SK-N-SH (cell line): ENCODE measurements at regions not wholly inside any gene's neighbourhood (a gene's known extent, or its start where the extent isn't known, plus 50 kb on each side); places are given as distances from the start of the nearest gene placed in this dataset.

Experiments
- CTCF ChIA-PET: fragments of 300-600, 350-600 bp; formaldehyde crosslinking; extraction: SDS; loops from one replicate; lab custom pipeline; 2021; lab: Yijun Ruan, JAX
- POLR2A ChIA-PET: fragments of 350-600 bp; sonication (Branson Sonifier 250); formaldehyde crosslinking; extraction: SDS; loops from one replicate; lab custom pipeline; 2020; ENCODE audit warnings: antibody characterized with exemption, inconsistent platforms; lab: Yijun Ruan, JAX
- DNase-seq: peaks from one replicate; pipeline ENCODE4 v3.0.0; 2012
- H2AFZ ChIP-seq: fragments of 200-600 bp; sonication (generic); 2 replicates; pipeline ENCODE4 v1.8.1; 2016; ENCODE audit warnings: antibody characterized with exemption, mild to moderate bottlenecking, low read depth
- H3F3A ChIP-seq: fragments of 200-600 bp; sonication (generic); replicated peaks from 2 replicates; pipeline ENCODE3; 2016; ENCODE audit warnings: antibody characterized with exemption, mild to moderate bottlenecking; ENCODE audit not compliant: insufficient read depth
- H3K27ac ChIP-seq, 2 experiments: fragments of 200-500 bp in 1 of 2; fragments of 200-600 bp in 1 of 2; sonication (Bioruptor generic) in 1 of 2; sonication (generic), shearing (Covaris generic) in 1 of 2; 2 replicates each; pipeline versions ENCODE4 v1.5.1 to v1.6.1; 2014 to 2016; ENCODE audit warnings: low read depth in 2 of 2, inconsistent platforms in 1 of 2, low read length in 1 of 2, mild to moderate bottlenecking in 1 of 2, mixed read lengths in 1 of 2
- H3K27me3 ChIP-seq: fragments of 200-600 bp; sonication (generic), shearing (Covaris generic); 2 replicates; pipeline ENCODE4 v1.6.1; 2016; ENCODE audit warnings: mixed run types; ENCODE audit not compliant: insufficient read depth
- H3K36me3 ChIP-seq, 2 experiments: fragments of 200-500 bp in 1 of 2; fragments of 200-600 bp in 1 of 2; sonication (Bioruptor generic) in 1 of 2; sonication (generic) in 1 of 2; replicated peaks in 1 of 2; 2 replicates each; pipeline versions ENCODE3 to v1.5.1; 2014 to 2016; ENCODE audit warnings: low read length in 1 of 2, mild to moderate bottlenecking in 1 of 2; ENCODE audit not compliant: insufficient read depth in 2 of 2, control insufficient read depth in 1 of 2
- H3K4me1 ChIP-seq, 2 experiments: fragments of 200-500 bp in 1 of 2; fragments of 200-600 bp in 1 of 2; sonication (Bioruptor generic) in 1 of 2; sonication (generic), shearing (Covaris generic) in 1 of 2; 2 replicates each; pipeline versions ENCODE4 v1.5.1 to v1.6.1; 2014 to 2016; ENCODE audit warnings: low read depth in 1 of 2, low read length in 1 of 2, mixed run types in 1 of 2; ENCODE audit not compliant: insufficient read depth in 2 of 2, control insufficient read depth in 1 of 2
- H3K4me2 ChIP-seq: fragments of 200-600 bp; sonication (generic), shearing (Covaris generic); 2 replicates; pipeline ENCODE4 v1.6.1; 2017; ENCODE audit warnings: mixed run types
- H3K4me3 ChIP-seq, 2 experiments: fragments of 200-500 bp in 1 of 2; fragments of 200-600 bp in 1 of 2; sonication (Bioruptor generic) in 1 of 2; sonication (generic), shearing (Covaris generic) in 1 of 2; 2 replicates each; pipeline versions ENCODE4 v1.5.1 to v1.8.1; 2014 to 2016; ENCODE audit warnings: low read depth in 2 of 2, inconsistent platforms in 1 of 2, low read length in 1 of 2, mild to moderate bottlenecking in 1 of 2, mixed read lengths in 1 of 2, moderate library complexity in 1 of 2
- H3K79me2 ChIP-seq: fragments of 200-600 bp; sonication (generic); 2 replicates; pipeline ENCODE4 v1.8.1; 2017; ENCODE audit warnings: mild to moderate bottlenecking; ENCODE audit not compliant: insufficient read depth
- H3K9ac ChIP-seq: fragments of 200-600 bp; sonication (generic); 2 replicates; pipeline ENCODE4 v1.6.1; 2017; ENCODE audit warnings: mixed run types
- H3K9me2 ChIP-seq: fragments of 200-600 bp; sonication (generic); 2 replicates; pipeline ENCODE4 v1.6.1; 2017; ENCODE audit warnings: mixed run types
- H3K9me3 ChIP-seq: fragments of 200-600 bp; sonication (generic); 2 replicates; pipeline ENCODE4 v1.6.1; 2017; ENCODE audit warnings: mixed run types, mild to moderate bottlenecking, moderate library complexity
- H4K20me1 ChIP-seq: fragments of 200-600 bp; sonication (generic); 2 replicates; pipeline ENCODE4 v1.6.1; 2017; ENCODE audit warnings: mild to moderate bottlenecking, mixed run types; ENCODE audit not compliant: insufficient read depth
- CHD2 ChIP-seq: fragments of 150-350 bp; IDR thresholded peaks from 2 replicates; pipeline ENCODE4 v1.6.1; 2018; ENCODE audit warnings: low read length; ENCODE audit not compliant: partially characterized antibody
- EP300 ChIP-seq, 2 experiments: IDR thresholded peaks; 2 replicates each; pipeline versions ENCODE4 v1.4.0 to v1.6.1; 2012; ENCODE audit warnings: borderline replicate concordance in 1 of 2, low read depth in 1 of 2, low read length in 1 of 2
- GABPA ChIP-seq: IDR thresholded peaks from 2 replicates; pipeline ENCODE4 v1.4.0; 2012; ENCODE audit warnings: low read depth, mild to moderate bottlenecking
- GATA2 ChIP-seq: sonication (generic); formaldehyde crosslinking; IDR thresholded peaks from 2 replicates; pipeline ENCODE4 v1.5.0; 2020; ENCODE audit warnings: mild to moderate bottlenecking, missing genetic modification reagents
- MXI1 ChIP-seq: IDR thresholded peaks from 2 replicates; pipeline ENCODE4 v1.6.1; 2012; ENCODE audit warnings: mild to moderate bottlenecking, low read depth, low read length, improper control_type of control experiment
- NFIC ChIP-seq: IDR thresholded peaks from 2 replicates; pipeline ENCODE4 v1.4.0; 2012; ENCODE audit warnings: borderline replicate concordance
- NRF1 ChIP-seq: IDR thresholded peaks from 2 replicates; pipeline ENCODE4 v1.6.1; 2012; ENCODE audit warnings: low read depth, mild to moderate bottlenecking, low read length
- POLR2AphosphoS5 ChIP-seq: IDR thresholded peaks from 2 replicates; pipeline ENCODE4 v1.6.1; 2012; ENCODE audit warnings: low read depth, low read length
- REST ChIP-seq: IDR thresholded peaks from 2 replicates; pipeline ENCODE4 v1.6.1; 2012; ENCODE audit warnings: mild to moderate bottlenecking, low read depth, low read length, moderate library complexity
- RFX5 ChIP-seq: IDR thresholded peaks from 2 replicates; pipeline ENCODE4 v1.6.1; 2012; ENCODE audit warnings: mild to moderate bottlenecking, improper control_type of control experiment, low read length
- RXRA ChIP-seq: IDR thresholded peaks from 2 replicates; pipeline ENCODE4 v1.4.0; 2012; ENCODE audit warnings: low read depth, mild to moderate bottlenecking, borderline replicate concordance
- SIN3A ChIP-seq: IDR thresholded peaks from 2 replicates; pipeline ENCODE4 v1.6.1; 2012; ENCODE audit warnings: low read depth, mild to moderate bottlenecking, low read length, moderate library complexity, borderline replicate concordance
- SMC3 ChIP-seq: IDR thresholded peaks from 2 replicates; pipeline ENCODE4 v1.6.1; 2012; ENCODE audit warnings: low read depth, low read length, improper control_type of control experiment
- TCF12 ChIP-seq: IDR thresholded peaks from 2 replicates; pipeline ENCODE4 v1.4.0; 2012
- USF2 ChIP-seq: fragments of 150-350 bp; IDR thresholded peaks from 2 replicates; pipeline ENCODE4 v1.6.1; 2017; ENCODE audit warnings: antibody characterized with exemption, low read length, low read depth, borderline replicate concordance
- WGBS: methylation state at CpG from one replicate; pipeline ENCODE4 v1.1.6; 2017; ENCODE audit warnings: low lambda C conversion rate; 5-methylcytosine and 5-hydroxymethylcytosine counted together

GRCh38 chrX:734362-734761 is 103.8 kb downstream of the SHOX start:
- H4K20me1 ChIP-seq: no peaks in the 10 kb centered on the region
- H3K9me2 ChIP-seq: no peaks in the 10 kb centered on the region
- H3K27me3 ChIP-seq: no peaks in the 10 kb centered on the region; the same call in 1 of the 2 replicates
- no peak overlapping the region for H3K4me3 ChIP-seq
- no peaks in the 10 kb centered on the region for H3K9me3 ChIP-seq
- TF ChIP-seq USF2 (no peak), EP300 (IDR thresholded peaks at IDR 0.05; ENCODE audit: borderline replicate concordance in 1 of 2, low read depth in 1 of 2, low read length in 1 of 2) (no peak), MXI1 (no peak), REST (no peak), NRF1 (no peak), RFX5 (no peak), SMC3 (no peak), RXRA (no peak), GATA2 (CRISPR knock-in tag) (no peak), TCF12 (no peak), CHD2 (no peak), SIN3A (no peak)
- TF ChIP-seq, all 33 proteins: peak for 0
- Histone ChIP-seq H2AFZ (no peak overlapping the region), H3F3A (no peaks in the 10 kb centered on the region), H3K4me2 (no peak overlapping the region), H3K27ac (no peak overlapping the region), H3K4me1 (no peaks in the 10 kb centered on the region), H3K36me3 (no peaks in the 10 kb centered on the region), H3K9ac (no peak overlapping the region), H3K79me2 (no peaks in the 10 kb centered on the region)
- ChIA-PET CTCF (no interaction called here), POLR2A (no interaction called here)
- no peak for DNase-seq
- WGBS: 18% methylated on average over 17 of the region's 17 CpGs

- H3K4me1 ChIP-seq: no peaks in the 10 kb centered on the region
- H3K9me2 ChIP-seq: no peaks in the 10 kb centered on the region
- no peaks in the 10 kb centered on the region for H3K36me3 ChIP-seq
- H3K79me2 ChIP-seq: no peaks in the 10 kb centered on the region
- no peak overlapping the region for H3K4me3 ChIP-seq
- CTCF ChIA-PET: no interaction called here
- no peak overlapping the region for H3K4me2 ChIP-seq
- POLR2A ChIA-PET: no interaction called here
- DNase-seq: no peak
- no peaks in the 10 kb centered on the region for H3K9me3 ChIP-seq
- TF ChIP-seq SMC3 (no peak), POLR2AphosphoS5 (no peak), NFIC (no peak), GABPA (no peak)
- no peaks in the 10 kb centered on the region for H4K20me1 ChIP-seq
- H3K9ac ChIP-seq: no peak overlapping the region
- no peak overlapping the region for H2AFZ ChIP-seq
- no peak overlapping the region for H3K27ac ChIP-seq
- 10% methylated on average over 9 of the region's 9 CpGs for WGBS
- no peaks in the 10 kb centered on the region; the same call in 1 of the 2 replicates for H3K27me3 ChIP-seq
- no peaks in the 10 kb centered on the region for H3F3A ChIP-seq
Observed at GRCh38 chrX:733961-734360, 103.4 kb downstream of the SHOX start.
